WTC11 (cell line): ENCODE measurements at regions not wholly inside any gene's neighbourhood (a gene's known extent, or its start where the extent isn't known, plus 50 kb on each side); places are given as distances from the start of the nearest gene placed in this dataset.

Source experiments
- ATAC-seq: fragments of 200-7000 bp; cut with Tn5 transposase; 2 replicates; pipeline ENCODE4 v1.10.0; 2021; ENCODE audit warnings: mild to moderate bottlenecking, moderate library complexity
- CTCF ChIA-PET: fragments of 300-600 bp; sonication (Branson Sonifier 250); formaldehyde crosslinking; loops from one replicate; lab custom pipeline; 2021; ENCODE audit warnings: antibody characterized with exemption; lab: Charles Lee
- POLR2A ChIA-PET: fragments of 350-600 bp; sonication (Branson Sonifier 250); formaldehyde crosslinking; loops from one replicate; lab custom pipeline; 2021; ENCODE audit warnings: antibody characterized with exemption; lab: Charles Lee
- DNase-seq: peaks from one replicate; pipeline ENCODE4 v3.0.0; 2021; ENCODE audit warnings: low spot score
- H3K27ac Mint-ChIP-seq: 2 replicates; pipeline ENCODE4 v1.8.0; 2021; ENCODE audit warnings: mixed read lengths
- H3K27me3 Mint-ChIP-seq: 2 replicates; pipeline ENCODE4 v1.8.0; 2021; ENCODE audit warnings: low read depth, mild to moderate bottlenecking, moderate library complexity, mixed read lengths
- H3K36me3 Mint-ChIP-seq: 2 replicates; pipeline ENCODE4 v1.8.0; 2021; ENCODE audit warnings: mixed read lengths
- H3K4me1 Mint-ChIP-seq: 2 replicates; pipeline ENCODE4 v1.8.0; 2022; ENCODE audit warnings: mixed read lengths
- H3K4me3 Mint-ChIP-seq: 2 replicates; pipeline ENCODE4 v1.8.0; 2021; ENCODE audit warnings: mild to moderate bottlenecking, moderate library complexity, mixed read lengths
- H3K9me3 Mint-ChIP-seq: 2 replicates; pipeline ENCODE4 v1.8.0; 2021; ENCODE audit warnings: mixed read lengths
- ARID4B ChIP-seq: sonication (generic); formaldehyde crosslinking; IDR thresholded peaks from 2 replicates; pipeline ENCODE4 v1.8.0; 2023; ENCODE audit warnings: missing genetic modification reagents, mild to moderate bottlenecking, borderline replicate concordance
- ATF1 ChIP-seq: sonication (generic); formaldehyde crosslinking; IDR thresholded peaks from 2 replicates; pipeline ENCODE4 v1.8.1; 2023; ENCODE audit warnings: mild to moderate bottlenecking, moderate library complexity, missing genetic modification reagents
- ATF3 ChIP-seq: sonication (generic); formaldehyde crosslinking; conservative IDR thresholded peaks from 2 replicates; pipeline ENCODE4 v1.8.1; 2022; ENCODE audit warnings: mild to moderate bottlenecking, missing genetic modification reagents
- ATF6 ChIP-seq: sonication (generic); formaldehyde crosslinking; IDR thresholded peaks from 2 replicates; pipeline ENCODE4 v1.8.1; 2023; ENCODE audit warnings: mild to moderate bottlenecking, missing genetic modification reagents
- CDX4 ChIP-seq: fragments of 250-450 bp; sonication (Bioruptor Pico); IDR thresholded peaks from 2 replicates; pipeline ENCODE4 v1.9.0; 2021; ENCODE audit warnings: moderate library complexity, mild to moderate bottlenecking, inconsistent platforms, borderline replicate concordance
- FOXP4 ChIP-seq: sonication (generic); formaldehyde crosslinking; IDR thresholded peaks from 2 replicates; pipeline ENCODE4 v1.8.0; 2022; ENCODE audit warnings: mild to moderate bottlenecking, missing genetic modification reagents
- GTF2I ChIP-seq: fragments of 250-450 bp; sonication (Bioruptor Pico); conservative IDR thresholded peaks from 2 replicates; pipeline ENCODE4 v1.4.0; 2021; ENCODE audit warnings: mild to moderate bottlenecking
- MYBL2 ChIP-seq: sonication (generic); formaldehyde crosslinking; IDR thresholded peaks from 2 replicates; pipeline ENCODE4 v1.8.1; 2023; ENCODE audit warnings: mild to moderate bottlenecking, moderate library complexity, missing genetic modification reagents
- NFYB ChIP-seq: sonication (generic); formaldehyde crosslinking; conservative IDR thresholded peaks from 2 replicates; pipeline ENCODE4 v1.8.0; 2022; ENCODE audit warnings: low read depth, missing genetic modification reagents
- NR1H2 ChIP-seq: sonication (generic); formaldehyde crosslinking; IDR thresholded peaks from 2 replicates; pipeline ENCODE4 v1.9.0; 2021; ENCODE audit warnings: mild to moderate bottlenecking, moderate library complexity, missing genetic modification reagents
- SMAD3 ChIP-seq: sonication (generic); formaldehyde crosslinking; IDR thresholded peaks from 2 replicates; pipeline ENCODE4 v1.8.0; 2022; ENCODE audit warnings: missing genetic modification reagents, mild to moderate bottlenecking, borderline replicate concordance
- SMAD4 ChIP-seq: sonication (generic); formaldehyde crosslinking; IDR thresholded peaks from 2 replicates; pipeline ENCODE4 v1.8.0; 2022; ENCODE audit warnings: mild to moderate bottlenecking, missing genetic modification reagents
- TCF7 ChIP-seq: sonication (generic); formaldehyde crosslinking; IDR thresholded peaks from 2 replicates; pipeline ENCODE4 v1.8.0; 2022; ENCODE audit warnings: mild to moderate bottlenecking, low read depth, missing genetic modification reagents, moderate library complexity
- TEAD4 ChIP-seq: sonication (generic); formaldehyde crosslinking; IDR thresholded peaks from 2 replicates; pipeline ENCODE4 v1.8.0; 2022; ENCODE audit warnings: mild to moderate bottlenecking, missing genetic modification reagents
- ZBTB21 ChIP-seq: sonication (generic); formaldehyde crosslinking; IDR thresholded peaks from 2 replicates; pipeline ENCODE4 v1.8.1; 2023; ENCODE audit warnings: mild to moderate bottlenecking, missing genetic modification reagents, borderline replicate concordance
- ZBTB43 ChIP-seq: sonication (generic); formaldehyde crosslinking; IDR thresholded peaks from 2 replicates; pipeline ENCODE4 v1.8.1; 2023; ENCODE audit warnings: mild to moderate bottlenecking, missing genetic modification reagents
- ZNF138 ChIP-seq: sonication (generic); formaldehyde crosslinking; conservative IDR thresholded peaks from 2 replicates; pipeline ENCODE4 v1.8.1; 2022; ENCODE audit warnings: mild to moderate bottlenecking, moderate library complexity, missing genetic modification reagents
- ZNF232 ChIP-seq: sonication (generic); formaldehyde crosslinking; IDR thresholded peaks from 2 replicates; pipeline ENCODE4 v1.8.0; 2022; ENCODE audit warnings: mild to moderate bottlenecking, missing genetic modification reagents
- ZNF263 ChIP-seq: sonication (generic); formaldehyde crosslinking; IDR thresholded peaks from 2 replicates; pipeline ENCODE4 v1.8.1; 2022; ENCODE audit warnings: low read depth, mild to moderate bottlenecking, moderate library complexity, missing genetic modification reagents
- ZNF416 ChIP-seq: fragments of 250-450 bp; sonication (Bioruptor Pico); IDR thresholded peaks from 2 replicates; pipeline ENCODE4 v1.9.0; 2021; ENCODE audit warnings: mild to moderate bottlenecking, inconsistent platforms
- ZSCAN18 ChIP-seq: fragments of 250-450 bp; sonication (Bioruptor Pico); IDR thresholded peaks from 2 replicates; pipeline ENCODE4 v2.1.2; 2022; ENCODE audit warnings: mild to moderate bottlenecking, moderate library complexity

GRCh38 chr7:115676080-115676479 lies 354.5 kb downstream of the TFEC start (continued):
- no peak for TF ChIP-seq NR1H2 (CRISPR knock-in tag)
- TF ChIP-seq FOXP4 (CRISPR knock-in tag): no peak
- TF ChIP-seq CDX4: no peak
- TF ChIP-seq ZNF138 (CRISPR knock-in tag): no peak
- TF ChIP-seq NFYB (CRISPR knock-in tag): no peak
- no peak for TF ChIP-seq ZBTB43 (CRISPR knock-in tag)
- TF ChIP-seq ZNF416 (CRISPR knock-in tag): no peak
- TF ChIP-seq SMAD4 (CRISPR knock-in tag): no peak
- TF ChIP-seq, all 79 proteins: peak for 0

- H3K9me3 Mint-ChIP-seq: no peaks in the 10 kb centered on the region
- TF ChIP-seq SMAD3 (CRISPR knock-in tag): no peak
- TF ChIP-seq ATF3: no peak
- peaks cover 13% of the 10 kb centered on the region for H3K4me1 Mint-ChIP-seq
- no peak overlapping the region for H3K4me3 Mint-ChIP-seq
- H3K27ac Mint-ChIP-seq: no peak overlapping the region
- ChIA-PET POLR2A (no interaction called here), CTCF (no interaction called here)
- H3K36me3 Mint-ChIP-seq: no peaks in the 10 kb centered on the region
- no peak for ATAC-seq
- no peak for DNase-seq
- H3K27me3 Mint-ChIP-seq: no peaks in the 10 kb centered on the region
Measured at GRCh38 chr7:115674467-115675024, 356.0 kb downstream of the TFEC start.

- H3K4me3 Mint-ChIP-seq: no peak overlapping the region
- no peaks in the 10 kb centered on the region for H3K36me3 Mint-ChIP-seq
- ChIA-PET CTCF (interaction anchor here (1.0 kb wide), 1 partner anchor 144 kb away, joined by 3 read pairs; no protein-coding TSS in a partner anchor), POLR2A (no interaction called here)
- no peaks in the 10 kb centered on the region for H3K4me1 Mint-ChIP-seq
- no peak for DNase-seq
- no peak for ATAC-seq
- no peak overlapping the region for H3K27ac Mint-ChIP-seq
- no peaks in the 10 kb centered on the region for H3K27me3 Mint-ChIP-seq
- TF ChIP-seq ZNF232 (CRISPR knock-in tag) (no peak), ARID4B (CRISPR knock-in tag) (no peak), ZSCAN18 (CRISPR knock-in tag) (no peak), GTF2I (CRISPR knock-in tag) (no peak), SMAD3 (CRISPR knock-in tag) (no peak), MYBL2 (CRISPR knock-in tag) (no peak), ATF6 (no peak), ZBTB21 (CRISPR knock-in tag) (no peak), TCF7 (CRISPR knock-in tag) (no peak), ZNF263 (no peak), TEAD4 (CRISPR knock-in tag) (no peak), ATF1 (CRISPR knock-in tag) (no peak)
- H3K9me3 Mint-ChIP-seq: no peaks in the 10 kb centered on the region
Measured at GRCh38 chr7:115672024-115672423, 358.5 kb downstream of the TFEC start.
